HG03342 (cell line): ENCODE measurements at regions not wholly inside any gene's neighbourhood (a gene's known extent, or its start where the extent isn't known, plus 50 kb on each side); places are given as distances from the start of the nearest gene placed in this dataset.
"Not testable (repeated sequence)": the region's sequence is repeated elsewhere in the genome, so short reads cannot be mapped to it uniquely, and the experiment has no call there.

Experiments used
- ATAC-seq: cut with Tn5 transposase; IDR thresholded peaks from one replicate; pipeline ENCODE4 v1.9.1; 2021; ENCODE audit warnings: mild to moderate bottlenecking, moderate library complexity; ENCODE audit not compliant: unreplicated experiment

GRCh38 chr10:44724415-44725174 lies 186.5 kb upstream of the TMEM72 start:
- no peak for ATAC-seq

- peak; percentile 95 for ATAC-seq
Observed at GRCh38 chr10:44725404-44725803, 185.7 kb upstream of the TMEM72 start.

- ATAC-seq = no peak
Observed at GRCh38 chr10:44731283-44731682, 179.9 kb upstream of the TMEM72 start.

- ATAC-seq = no peak
Observed at GRCh38 chr10:44733501-44734488, 177.3 kb upstream of the TMEM72 start.

GRCh38 chr10:44742248-44742647 lies 168.9 kb upstream of the TMEM72 start:
- no peak for ATAC-seq

GRCh38 chr10:44743535-44743934 lies 167.6 kb upstream of the TMEM72 start:
- no peak for ATAC-seq

GRCh38 chr10:44745920-44746319 lies 165.2 kb upstream of the TMEM72 start:
- ATAC-seq = no peak

GRCh38 chr10:44747593-44748172 lies 163.5 kb upstream of the TMEM72 start:
- ATAC-seq = no peak

- ATAC-seq = no peak
Observed at GRCh38 chr10:44749151-44749550, 162.0 kb upstream of the TMEM72 start.

GRCh38 chr10:44752451-44753441 lies 158.4 kb upstream of the TMEM72 start:
- no peak for ATAC-seq

GRCh38 chr10:44754355-44754754 lies 156.8 kb upstream of the TMEM72 start:
- not testable (repeated sequence) for ATAC-seq

GRCh38 chr10:44755481-44755880 lies 155.7 kb upstream of the TMEM72 start:
- ATAC-seq = no peak

GRCh38 chr10:44756216-44756615 lies 154.9 kb upstream of the TMEM72 start:
- ATAC-seq = no peak

GRCh38 chr10:44757551-44758205 lies 153.5 kb upstream of the TMEM72 start:
- ATAC-seq = no peak

- ATAC-seq = no peak
Observed at GRCh38 chr10:44759122-44759521, 152.0 kb upstream of the TMEM72 start.

- ATAC-seq = no peak
Observed at GRCh38 chr10:44760513-44760912, 150.6 kb upstream of the TMEM72 start.

- no peak for ATAC-seq
Observed at GRCh38 chr10:44761076-44761475, 150.1 kb upstream of the TMEM72 start.

GRCh38 chr10:44763331-44763730 lies 147.8 kb upstream of the TMEM72 start:
- ATAC-seq = no peak

- no peak for ATAC-seq
Observed at GRCh38 chr10:44765299-44765698, 145.8 kb upstream of the TMEM72 start.

- ATAC-seq = no peak
Observed at GRCh38 chr10:44766631-44767030, 144.5 kb upstream of the TMEM72 start.
